HepG2 (cell line): ENCODE measurements at regions not wholly inside any gene's neighbourhood (a gene's known extent, or its start where the extent isn't known, plus 50 kb on each side); places are given as distances from the start of the nearest gene placed in this dataset.

Experiments used
- ATAC-seq: fragments of 200-7000 bp; cut with Tn5 transposase; 3 replicates; pipeline ENCODE4 v1.9.1; 2020; ENCODE audit warnings: mild to moderate bottlenecking, moderate library complexity
- BruUV-seq: library from RNA; stranded (reverse); fragments of 400-500 nt; replicated peaks from 2 replicates; lab custom pipeline; 2021; lab: Mats Ljungman, UMichigan
- CTCF ChIA-PET: fragments of 300-600 bp; formaldehyde crosslinking; extraction: SDS; loops from one replicate; lab custom pipeline; 2021; ENCODE audit warnings: low total read pairs, inconsistent platforms, low intra/inter-chr PET ratio; lab: Yijun Ruan, JAX
- POLR2A ChIA-PET: fragments of 350-600 bp; sonication (Branson Sonifier 250); formaldehyde crosslinking; loops from one replicate; lab custom pipeline; 2020; ENCODE audit warnings: antibody characterized with exemption, inconsistent platforms; lab: Yijun Ruan, JAX
- DNase-seq: peaks from one replicate; pipeline ENCODE4 v3.0.0-alpha.2; 2015; ENCODE audit warnings: low spot score
- FAIRE-seq: peaks from 3 replicates; lab custom pipeline; 2011; peaks lifted over from hg19 to GRCh38; lab: Jason Lieb, UNC
- H2AFZ ChIP-seq: one replicate; pipeline ENCODE4 v1.6.1; 2011; ENCODE audit warnings: low read length, inconsistent platforms
- H3K27ac ChIP-seq: fragments of 300-600 bp; 3 replicates; pipeline ENCODE4 v1.8.0; 2011; ENCODE audit warnings: mixed run types, mild to moderate bottlenecking, mixed read lengths, low read length, inconsistent platforms; ENCODE audit not compliant: insufficient read depth; ENCODE audit errors: extremely low read length
- H3K27me3 ChIP-seq, 2 experiments: fragments of 200-600 bp in 1 of 2; 2 replicates in 1 of 2; 3 replicates in 1 of 2; pipeline versions ENCODE4 v1.6.0 to v1.8.0; 2011; ENCODE audit warnings: low read length in 2 of 2, mild to moderate bottlenecking in 2 of 2, moderate library complexity in 2 of 2, inconsistent platforms in 1 of 2; ENCODE audit not compliant: insufficient read depth in 2 of 2, control insufficient read depth in 1 of 2
- H3K36me3 ChIP-seq, 2 experiments: fragments of 200-600 bp in 1 of 2; replicated peaks in 1 of 2; 2 replicates in 1 of 2; 3 replicates in 1 of 2; pipeline versions ENCODE4 v1.5.1 to v1.8.0; 2011; ENCODE audit warnings: low read length in 2 of 2, inconsistent platforms in 1 of 2; ENCODE audit not compliant: insufficient read depth in 2 of 2, control insufficient read depth in 1 of 2
- H3K4me1 ChIP-seq: 2 replicates; pipeline ENCODE4 v1.5.1; 2012; ENCODE audit warnings: low read length, inconsistent platforms; ENCODE audit not compliant: insufficient read depth
- H3K4me2 ChIP-seq: 2 replicates; pipeline ENCODE4 v1.6.0; 2011; ENCODE audit warnings: low read depth, low read length, inconsistent platforms
- H3K4me3 ChIP-seq, 3 experiments: fragments of 200-600 bp in 1 of 3; sonication (generic), shearing (Covaris generic) in 1 of 3; replicated peaks in 1 of 3; 2 replicates each; pipeline ENCODE4 v1.5.1; 2011 to 2016; ENCODE audit warnings: low read length in 3 of 3, inconsistent platforms in 2 of 3, low read depth in 2 of 3, mild to moderate bottlenecking in 2 of 3, control low read depth in 1 of 3, mixed read lengths in 1 of 3; ENCODE audit not compliant: insufficient read depth in 1 of 3
- H3K79me2 ChIP-seq: one replicate; pipeline ENCODE4 v1.6.1; 2011; ENCODE audit warnings: low read length, inconsistent platforms; ENCODE audit not compliant: insufficient read depth
- H3K9ac ChIP-seq: 2 replicates; pipeline ENCODE4 v1.6.0; 2011; ENCODE audit warnings: mild to moderate bottlenecking, low read depth, low read length, inconsistent platforms; ENCODE audit not compliant: insufficient read depth
- H3K9me3 ChIP-seq: 2 replicates; pipeline ENCODE4 v1.5.1; 2012; ENCODE audit warnings: mild to moderate bottlenecking, low read length
- H4K20me1 ChIP-seq: 2 replicates; pipeline ENCODE4 v1.6.0; 2011; ENCODE audit warnings: inconsistent platforms, mild to moderate bottlenecking, low read length, moderate library complexity; ENCODE audit not compliant: insufficient read depth
- FOXC1 ChIP-seq: sonication (generic); formaldehyde crosslinking; IDR thresholded peaks from 2 replicates; pipeline ENCODE4 v1.8.0; 2022; ENCODE audit warnings: mild to moderate bottlenecking, missing genetic modification reagents, borderline replicate concordance
- KLF15 ChIP-seq: sonication (generic); formaldehyde crosslinking; IDR thresholded peaks from 2 replicates; pipeline ENCODE4 v1.8.1; 2023; ENCODE audit warnings: borderline replicate concordance, mild to moderate bottlenecking, inconsistent platforms, missing genetic modification reagents, mixed read lengths
- MXD4 ChIP-seq: IDR thresholded peaks from 2 replicates; pipeline ENCODE4 v1.6.1; 2016; ENCODE audit warnings: mild to moderate bottlenecking, missing biosample characterization, missing genetic modification reagents
- NFE2L1 ChIP-seq: sonication (generic); formaldehyde crosslinking; IDR thresholded peaks from 2 replicates; pipeline ENCODE4 v1.4.0; 2020; ENCODE audit warnings: missing genetic modification reagents, mild to moderate bottlenecking, borderline replicate concordance
- SNRNP70 ChIP-seq: fragments of 200-400 bp; formaldehyde crosslinking; IDR thresholded peaks from 2 replicates; pipeline ENCODE4 v1.6.1; 2017; ENCODE audit warnings: mild to moderate bottlenecking, low read depth, low read length, moderate library complexity
- SRSF1 ChIP-seq: fragments of 200-400 bp; formaldehyde crosslinking; optimal IDR thresholded peaks from 2 replicates; pipeline ENCODE3; 2017; ENCODE audit warnings: mild to moderate bottlenecking, low read depth, low read length, moderate library complexity
- ZKSCAN8 ChIP-seq: IDR thresholded peaks from 2 replicates; pipeline ENCODE4 v1.6.1; 2016; ENCODE audit warnings: borderline replicate concordance, missing genetic modification reagents, missing compliant biosample characterization
- ZNF235 ChIP-seq: sonication (generic); formaldehyde crosslinking; IDR thresholded peaks from 2 replicates; pipeline ENCODE4 v1.8.1; 2023; ENCODE audit warnings: mild to moderate bottlenecking, missing genetic modification reagents, borderline replicate concordance
- ZNF354B ChIP-seq: sonication (generic); formaldehyde crosslinking; IDR thresholded peaks from 2 replicates; pipeline ENCODE4 v1.8.0; 2022; ENCODE audit warnings: mild to moderate bottlenecking, missing genetic modification reagents
- ZNF709 ChIP-seq: sonication (generic); formaldehyde crosslinking; IDR thresholded peaks from 2 replicates; pipeline ENCODE4 v1.5.0; 2020; ENCODE audit warnings: mild to moderate bottlenecking, missing genetic modification reagents
- ZNF75D ChIP-seq: sonication (generic); formaldehyde crosslinking; IDR thresholded peaks from 2 replicates; pipeline ENCODE4 v1.8.1; 2023; ENCODE audit warnings: missing genetic modification reagents, mild to moderate bottlenecking, borderline replicate concordance
- ZNF816 ChIP-seq: sonication (generic); formaldehyde crosslinking; IDR thresholded peaks from 2 replicates; pipeline ENCODE4 v1.8.0; 2022; ENCODE audit warnings: missing genetic modification reagents, mild to moderate bottlenecking, borderline replicate concordance
- ZZZ3 ChIP-seq: sonication (generic); formaldehyde crosslinking; IDR thresholded peaks from 2 replicates; pipeline ENCODE4 v1.4.0; 2020; ENCODE audit warnings: missing genetic modification reagents, mild to moderate bottlenecking, borderline replicate concordance
- WGBS: methylation state at CpG from one replicate; pipeline ENCODE4 v1.1.6; 2017; ENCODE audit warnings: low lambda C conversion rate; 5-methylcytosine and 5-hydroxymethylcytosine counted together
- in situ Hi-C: cut with HindIII; loops from 2 replicates; pipeline ENCODE4 v1.10.0; 2017; ENCODE audit warnings: low pct_unique_long_range_greater_than_20kb; ENCODE audit not compliant: extremely low pct_ligation_motif_present
- intact Hi-C: fragments of 100-400 bp; cut with micrococcal nuclease; formaldehyde crosslinking; loops from one replicate; pipeline ENCODE4 v1.10.0; 2022; ENCODE audit not compliant: unreplicated experiment
- TF ChIP-seq, protein P1 (sequence below): sonication (generic); formaldehyde crosslinking; IDR thresholded peaks from 2 replicates; pipeline ENCODE4 v1.4.0; 2020; ENCODE audit warnings: missing genetic modification reagents
- TF ChIP-seq, protein P2 (sequence below): sonication (generic); formaldehyde crosslinking; IDR thresholded peaks from 2 replicates; pipeline ENCODE4 v1.5.0; 2020; ENCODE audit warnings: mild to moderate bottlenecking, missing genetic modification reagents, borderline replicate concordance
- TF ChIP-seq, protein P3 (sequence below): sonication (generic); formaldehyde crosslinking; IDR thresholded peaks from 2 replicates; pipeline ENCODE4 v1.4.0; 2020; ENCODE audit warnings: low read depth, mild to moderate bottlenecking, missing genetic modification reagents

DNA sequence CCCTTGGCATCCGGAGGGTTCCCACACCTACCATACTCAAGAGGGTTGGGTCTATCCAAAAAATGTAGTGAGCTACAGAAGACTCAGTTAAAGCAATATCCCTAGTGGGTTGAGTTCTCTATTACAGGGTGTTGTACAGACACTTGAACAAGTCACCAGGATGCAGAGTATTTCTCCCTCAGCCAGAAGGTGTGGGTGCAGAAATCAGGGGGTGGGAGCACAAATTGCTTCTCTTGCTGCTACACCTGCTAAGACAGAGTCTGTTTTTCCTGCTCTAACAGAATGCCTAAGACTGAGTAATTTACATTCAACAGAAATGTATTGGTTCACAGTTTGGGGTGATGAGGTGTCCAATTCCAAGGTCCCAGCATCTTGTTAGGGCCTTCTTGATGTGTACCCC lies 433.4 kb downstream of the TCERG1L start:
- WGBS = 0% methylated on average over 1 of the region's 1 CpG
- intact Hi-C loops (no loop called here), in situ Hi-C loops (no loop called here)
- Histone ChIP-seq H3K27ac (no peak overlapping the region), H3K27me3 (no peaks in the 10 kb centered on the region; a peak in 1 of 5 replicates), H3K4me1 (no peaks in the 10 kb centered on the region), H2AFZ (no peak overlapping the region), H3K4me3 (no peak overlapping the region), H3K36me3 (no peaks in the 10 kb centered on the region), H3K79me2 (no peaks in the 10 kb centered on the region), H3K4me2 (no peak overlapping the region), H3K9me3 (no peaks in the 10 kb centered on the region), H4K20me1 (no peaks in the 10 kb centered on the region), H3K9ac (no peak overlapping the region)
- DNase-seq (no peak), FAIRE-seq (no peak), ATAC-seq (no peak)
- TF ChIP-seq ZNF75D (CRISPR knock-in tag) = no peak
- no peak for TF ChIP-seq ZNF235
- no peak for TF ChIP-seq MXD4 (CRISPR knock-in tag)
- TF ChIP-seq ZKSCAN8 (CRISPR knock-in tag) = no peak
- no peak for TF ChIP-seq ZZZ3 (CRISPR knock-in tag)
- TF ChIP-seq ZNF709 = no peak
- TF ChIP-seq FOXC1 (CRISPR knock-in tag) = no peak
- TF ChIP-seq, protein P1, sequence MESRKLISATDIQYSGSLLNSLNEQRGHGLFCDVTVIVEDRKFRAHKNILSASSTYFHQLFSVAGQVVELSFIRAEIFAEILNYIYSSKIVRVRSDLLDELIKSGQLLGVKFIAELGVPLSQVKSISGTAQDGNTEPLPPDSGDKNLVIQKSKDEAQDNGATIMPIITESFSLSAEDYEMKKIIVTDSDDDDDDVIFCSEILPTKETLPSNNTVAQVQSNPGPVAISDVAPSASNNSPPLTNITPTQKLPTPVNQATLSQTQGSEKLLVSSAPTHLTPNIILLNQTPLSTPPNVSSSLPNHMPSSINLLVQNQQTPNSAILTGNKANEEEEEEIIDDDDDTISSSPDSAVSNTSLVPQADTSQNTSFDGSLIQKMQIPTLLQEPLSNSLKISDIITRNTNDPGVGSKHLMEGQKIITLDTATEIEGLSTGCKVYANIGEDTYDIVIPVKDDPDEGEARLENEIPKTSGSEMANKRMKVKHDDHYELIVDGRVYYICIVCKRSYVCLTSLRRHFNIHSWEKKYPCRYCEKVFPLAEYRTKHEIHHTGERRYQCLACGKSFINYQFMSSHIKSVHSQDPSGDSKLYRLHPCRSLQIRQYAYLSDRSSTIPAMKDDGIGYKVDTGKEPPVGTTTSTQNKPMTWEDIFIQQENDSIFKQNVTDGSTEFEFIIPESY (CRISPR knock-in tag) = no peak
- TF ChIP-seq ZNF816 (CRISPR knock-in tag) = no peak
- TF ChIP-seq, protein P2, sequence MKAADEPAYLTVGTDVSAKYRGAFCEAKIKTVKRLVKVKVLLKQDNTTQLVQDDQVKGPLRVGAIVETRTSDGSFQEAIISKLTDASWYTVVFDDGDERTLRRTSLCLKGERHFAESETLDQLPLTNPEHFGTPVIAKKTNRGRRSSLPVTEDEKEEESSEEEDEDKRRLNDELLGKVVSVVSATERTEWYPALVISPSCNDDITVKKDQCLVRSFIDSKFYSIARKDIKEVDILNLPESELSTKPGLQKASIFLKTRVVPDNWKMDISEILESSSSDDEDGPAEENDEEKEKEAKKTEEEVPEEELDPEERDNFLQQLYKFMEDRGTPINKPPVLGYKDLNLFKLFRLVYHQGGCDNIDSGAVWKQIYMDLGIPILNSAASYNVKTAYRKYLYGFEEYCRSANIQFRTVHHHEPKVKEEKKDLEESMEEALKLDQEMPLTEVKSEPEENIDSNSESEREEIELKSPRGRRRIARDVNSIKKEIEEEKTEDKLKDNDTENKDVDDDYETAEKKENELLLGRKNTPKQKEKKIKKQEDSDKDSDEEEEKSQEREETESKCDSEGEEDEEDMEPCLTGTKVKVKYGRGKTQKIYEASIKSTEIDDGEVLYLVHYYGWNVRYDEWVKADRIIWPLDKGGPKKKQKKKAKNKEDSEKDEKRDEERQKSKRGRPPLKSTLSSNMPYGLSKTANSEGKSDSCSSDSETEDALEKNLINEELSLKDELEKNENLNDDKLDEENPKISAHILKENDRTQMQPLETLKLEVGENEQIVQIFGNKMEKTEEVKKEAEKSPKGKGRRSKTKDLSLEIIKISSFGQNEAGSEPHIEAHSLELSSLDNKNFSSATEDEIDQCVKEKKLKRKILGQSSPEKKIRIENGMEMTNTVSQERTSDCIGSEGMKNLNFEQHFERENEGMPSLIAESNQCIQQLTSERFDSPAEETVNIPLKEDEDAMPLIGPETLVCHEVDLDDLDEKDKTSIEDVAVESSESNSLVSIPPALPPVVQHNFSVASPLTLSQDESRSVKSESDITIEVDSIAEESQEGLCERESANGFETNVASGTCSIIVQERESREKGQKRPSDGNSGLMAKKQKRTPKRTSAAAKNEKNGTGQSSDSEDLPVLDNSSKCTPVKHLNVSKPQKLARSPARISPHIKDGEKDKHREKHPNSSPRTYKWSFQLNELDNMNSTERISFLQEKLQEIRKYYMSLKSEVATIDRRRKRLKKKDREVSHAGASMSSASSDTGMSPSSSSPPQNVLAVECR (CRISPR knock-in tag) = no peak
- TF ChIP-seq, protein P3, sequence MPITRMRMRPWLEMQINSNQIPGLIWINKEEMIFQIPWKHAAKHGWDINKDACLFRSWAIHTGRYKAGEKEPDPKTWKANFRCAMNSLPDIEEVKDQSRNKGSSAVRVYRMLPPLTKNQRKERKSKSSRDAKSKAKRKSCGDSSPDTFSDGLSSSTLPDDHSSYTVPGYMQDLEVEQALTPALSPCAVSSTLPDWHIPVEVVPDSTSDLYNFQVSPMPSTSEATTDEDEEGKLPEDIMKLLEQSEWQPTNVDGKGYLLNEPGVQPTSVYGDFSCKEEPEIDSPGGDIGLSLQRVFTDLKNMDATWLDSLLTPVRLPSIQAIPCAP (CRISPR knock-in tag) = no peak
- TF ChIP-seq SNRNP70 = no peak
- no peak for TF ChIP-seq NFE2L1 (CRISPR knock-in tag)
- no peak for TF ChIP-seq SRSF1
- no peak for TF ChIP-seq KLF15 (CRISPR knock-in tag)
- no peak for TF ChIP-seq ZNF354B (CRISPR knock-in tag)
- POLR2A ChIA-PET = no interaction called here
- CTCF ChIA-PET = no interaction called here
- BruUV-seq = no TSS peak
